ENCODE measurements at regions not wholly inside any gene's neighbourhood (a gene's known extent, or its start where the extent isn't known, plus 50 kb on each side); places are given as distances from the start of the nearest gene placed in this dataset.

DNA sequence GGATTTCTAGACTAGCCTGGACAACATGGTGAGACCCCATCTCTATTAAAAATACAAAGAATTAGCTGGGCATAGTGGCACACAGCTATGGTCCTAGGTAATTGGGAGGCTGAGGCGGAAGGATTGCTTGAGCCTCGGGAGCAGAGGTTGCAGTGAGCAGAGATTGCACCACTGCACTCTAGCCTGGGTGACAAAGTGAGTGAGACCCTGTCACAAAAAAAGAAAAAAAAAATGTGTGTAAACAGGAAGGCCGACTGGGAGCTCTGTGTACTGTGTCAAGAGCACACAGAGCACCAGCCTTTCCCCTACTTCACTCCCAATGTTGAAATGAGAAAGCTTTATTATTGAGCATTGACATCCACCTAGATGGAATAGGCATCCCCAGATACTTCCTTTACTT lies 681.7 kb upstream of the FSHR start:
- Histone ChIP-seq H3K79me2 (ENCODE audit: insufficient read depth, low read length) (no peaks in the 10 kb centered on the region), H3K4me3 (replicated peaks in 1 of 2; ENCODE audit: low read depth in 1 of 2, low read length in 2 of 2) (no peak overlapping the region), H3K4me2 (ENCODE audit: low read length) (no peak overlapping the region), H3K9ac (ENCODE audit: low read length) (no peak overlapping the region), H3K27me3 (ENCODE audit: insufficient read depth, low read length) (no peaks in the 10 kb centered on the region), H3K9me3 (ENCODE audit: control insufficient read depth in 1 of 2, insufficient read depth in 1 of 2, low read depth in 1 of 2, low read length in 2 of 2) (peaks cover 5 to 17% of the 10 kb centered on the region in 2 experiments; a peak in 2 of 4 replicates), H4K20me1 (ENCODE audit: insufficient read depth) (no peaks in the 10 kb centered on the region), H3K9me2 (ENCODE audit: insufficient read depth) (no peaks in the 10 kb centered on the region), H3K4me1 (ENCODE audit: control insufficient read depth in 1 of 2, insufficient read depth in 2 of 2, low read length in 2 of 2) (no peaks in the 10 kb centered on the region), H3K27ac (ENCODE audit: low read depth, low read length) (no peak overlapping the region), H3K36me3 (ENCODE audit: control insufficient read depth in 1 of 2, insufficient read depth in 2 of 2, low read length in 2 of 2) (no peaks in the 10 kb centered on the region), H2AFZ (ENCODE audit: low read depth, low read length, poor library complexity, severe bottlenecking) (no peak overlapping the region)
- no TSS peak for BruUV-seq (replicated peaks)
- ATAC-seq, result no peak
- DNase-seq (ENCODE audit: low read depth, low spot score), result no peak
- ChIA-PET RAD21 (ENCODE audit: low non-redundant PET in 1 of 2, low total read pairs in 2 of 2, uncharacterized antibody in 2 of 2, unreplicated experiment in 2 of 2) (no interaction called here), POLR2A (no interaction called here), CTCF (no interaction called here)
- TF ChIP-seq EGR1 (IDR thresholded peaks at IDR 0.05; ENCODE audit: low read depth), result no peak
- no peak for TF ChIP-seq SRF (IDR thresholded peaks at IDR 0.05; ENCODE audit: low read depth)
- TF ChIP-seq ZFX (IDR thresholded peaks at IDR 0.05), result no peak
- no peak for TF ChIP-seq JUND (IDR thresholded peaks at IDR 0.05)
- TF ChIP-seq FOSL1 (IDR thresholded peaks at IDR 0.05; ENCODE audit: low read depth), result no peak
- no peak for TF ChIP-seq EZH2phosphoT487 (IDR thresholded peaks at IDR 0.05; ENCODE audit: borderline replicate concordance)
- no peak for TF ChIP-seq CTCF (IDR thresholded peaks at IDR 0.05 in 2 of 3, conservative IDR thresholded peaks at IDR 0.05 in 1 of 3; ENCODE audit: borderline replicate concordance in 1 of 3, insufficient read depth in 1 of 3, low read depth in 2 of 3, low read length in 2 of 3)
- no peak for TF ChIP-seq CBX3 (IDR thresholded peaks at IDR 0.05; ENCODE audit: low read depth)
- no peak for TF ChIP-seq TCF7L2 (IDR thresholded peaks at IDR 0.05; ENCODE audit: borderline replicate concordance, extremely low read depth, insufficient read depth, insufficient read length)
- no peak for TF ChIP-seq POLR2A (IDR thresholded peaks at IDR 0.05; ENCODE audit: borderline replicate concordance, extremely low read depth, insufficient read depth, insufficient read length)
- no peak for TF ChIP-seq ZNF274 (IDR thresholded peaks at IDR 0.05; ENCODE audit: low read depth, low read length)
- TF ChIP-seq, protein P1, sequence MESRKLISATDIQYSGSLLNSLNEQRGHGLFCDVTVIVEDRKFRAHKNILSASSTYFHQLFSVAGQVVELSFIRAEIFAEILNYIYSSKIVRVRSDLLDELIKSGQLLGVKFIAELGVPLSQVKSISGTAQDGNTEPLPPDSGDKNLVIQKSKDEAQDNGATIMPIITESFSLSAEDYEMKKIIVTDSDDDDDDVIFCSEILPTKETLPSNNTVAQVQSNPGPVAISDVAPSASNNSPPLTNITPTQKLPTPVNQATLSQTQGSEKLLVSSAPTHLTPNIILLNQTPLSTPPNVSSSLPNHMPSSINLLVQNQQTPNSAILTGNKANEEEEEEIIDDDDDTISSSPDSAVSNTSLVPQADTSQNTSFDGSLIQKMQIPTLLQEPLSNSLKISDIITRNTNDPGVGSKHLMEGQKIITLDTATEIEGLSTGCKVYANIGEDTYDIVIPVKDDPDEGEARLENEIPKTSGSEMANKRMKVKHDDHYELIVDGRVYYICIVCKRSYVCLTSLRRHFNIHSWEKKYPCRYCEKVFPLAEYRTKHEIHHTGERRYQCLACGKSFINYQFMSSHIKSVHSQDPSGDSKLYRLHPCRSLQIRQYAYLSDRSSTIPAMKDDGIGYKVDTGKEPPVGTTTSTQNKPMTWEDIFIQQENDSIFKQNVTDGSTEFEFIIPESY (IDR thresholded peaks at IDR 0.05; ENCODE audit: extremely low read depth, insufficient replicate concordance, low read length), result no peak
- TF ChIP-seq, protein P2, sequence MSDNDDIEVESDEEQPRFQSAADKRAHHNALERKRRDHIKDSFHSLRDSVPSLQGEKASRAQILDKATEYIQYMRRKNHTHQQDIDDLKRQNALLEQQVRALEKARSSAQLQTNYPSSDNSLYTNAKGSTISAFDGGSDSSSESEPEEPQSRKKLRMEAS (IDR thresholded peaks at IDR 0.05), result no peak
- no peak for TF ChIP-seq YY1 (IDR thresholded peaks at IDR 0.05; ENCODE audit: extremely low read depth, insufficient replicate concordance, low read depth, low read length)
- no peak for TF ChIP-seq CEBPB (IDR thresholded peaks at IDR 0.05; ENCODE audit: low read depth)
- no peak for TF ChIP-seq SIN3A (IDR thresholded peaks at IDR 0.05; ENCODE audit: low read depth)
- TF ChIP-seq SP1 (IDR thresholded peaks at IDR 0.05; ENCODE audit: low read depth), result no peak
- intact Hi-C loops (cut with micrococcal nuclease), result no loop called here
